ENCODE measurements at regions not wholly inside any gene's neighbourhood (a gene's known extent, or its start where the extent isn't known, plus 50 kb on each side); places are given as distances from the start of the nearest gene placed in this dataset.

DNA sequence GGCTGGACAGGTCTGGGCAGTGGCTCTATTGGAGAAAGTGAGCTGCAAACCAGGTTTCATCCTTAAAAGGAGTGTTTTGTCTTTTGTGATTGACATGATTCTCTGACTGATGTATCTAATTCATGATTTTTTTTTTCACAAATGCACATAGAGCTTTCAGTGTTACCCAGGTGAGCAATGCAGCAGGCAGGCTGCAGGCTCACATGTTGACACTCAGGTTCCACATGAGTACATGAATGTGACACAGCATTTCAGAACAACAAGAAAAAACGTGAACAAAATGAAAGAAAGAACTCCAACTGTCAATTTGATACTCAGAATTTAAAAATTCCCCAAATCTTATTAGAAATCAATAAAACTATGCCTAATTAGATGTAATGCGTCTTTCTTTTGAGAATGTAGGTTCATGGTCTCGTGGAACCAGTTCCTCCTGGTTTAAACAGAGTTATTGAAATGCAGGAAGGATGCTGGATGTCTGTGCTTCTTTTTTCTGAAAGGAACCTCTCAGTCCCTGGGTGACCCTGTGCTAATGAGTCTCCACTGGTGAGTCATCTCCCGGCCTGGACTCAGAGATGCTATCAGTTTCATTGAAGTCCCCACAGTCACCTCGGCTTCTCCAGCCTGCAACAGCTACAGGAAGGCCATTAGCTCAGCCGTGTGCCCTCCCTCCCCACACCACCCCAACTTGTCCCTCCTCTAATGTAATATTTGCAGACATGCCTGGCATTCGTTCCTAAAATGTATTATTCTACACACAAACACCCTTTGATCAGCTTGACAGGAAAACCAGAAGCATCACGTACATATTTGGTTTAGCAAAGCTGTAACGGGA, 430.4 kb downstream of the LPIN1 start:
- Histone ChIP-seq H3K9ac (ENCODE audit: control insufficient read depth, extremely low read depth, insufficient read depth, low read length) (no peak overlapping the region), H3K27ac (ENCODE audit: control insufficient read depth, insufficient read depth, low read length) (no peak overlapping the region), H3K9me1 (ENCODE audit: control insufficient read depth, extremely low read depth, insufficient read depth, low read length) (no peaks in the 10 kb centered on the region), H4K20me1 (ENCODE audit: control insufficient read depth, extremely low read depth, insufficient read depth, low read length) (no peaks in the 10 kb centered on the region), H3K4me1 (ENCODE audit: control insufficient read depth, extremely low read depth, insufficient read depth, low read length) (peaks cover 8% of the 10 kb centered on the region), H3K27me3 (ENCODE audit: control insufficient read depth, extremely low read depth, insufficient read depth, low read length) (no peaks in the 10 kb centered on the region), H3K36me3 (ENCODE audit: control insufficient read depth in 2 of 2, extremely low read depth in 1 of 2, insufficient read depth in 2 of 2, low read length in 2 of 2) (no peaks in the 10 kb centered on the region), H2AFZ (ENCODE audit: control insufficient read depth, low read length) (no peak overlapping the region), H3K4me2 (ENCODE audit: control insufficient read depth, extremely low read depth, insufficient read depth, low read depth, low read length) (no peak overlapping the region), H3K9me3 (ENCODE audit: control insufficient read depth, low read depth, low read length) (no peaks in the 10 kb centered on the region), H3K79me2 (ENCODE audit: control insufficient read depth, insufficient read depth, low read length) (no peaks in the 10 kb centered on the region), H3K4me3 (ENCODE audit: control insufficient read depth in 2 of 3, extremely low read depth in 1 of 3, insufficient read depth in 2 of 3, low read depth in 1 of 3, low read length in 3 of 3) (no peak overlapping the region)
- DNase-seq (ENCODE audit: low read depth, low spot score) (no peak), FAIRE-seq (peak; percentile 9)
- dilution Hi-C loops (cut with MboI; ENCODE audit: extremely low pct_ligation_motif_present, low sequenced_read_pairs), result no loop called here
- TF ChIP-seq CTCF (optimal IDR thresholded peaks at IDR 0.05 in 1 of 3, IDR thresholded peaks at IDR 0.05 in 1 of 3, conservative IDR thresholded peaks at IDR 0.05 in 1 of 3; ENCODE audit: extremely low read depth in 1 of 3, insufficient read depth in 2 of 3, low read length in 3 of 3), result no peak

GRCh38 chr2:12177455-12178288, 431.2 kb downstream of the LPIN1 start:
- TF ChIP-seq CTCF (optimal IDR thresholded peaks at IDR 0.05 in 1 of 3, IDR thresholded peaks at IDR 0.05 in 1 of 3, conservative IDR thresholded peaks at IDR 0.05 in 1 of 3; ENCODE audit: extremely low read depth in 1 of 3, insufficient read depth in 2 of 3, low read length in 3 of 3) (no peak), EZH2 (IDR thresholded peaks at IDR 0.05; ENCODE audit: low read length) (no peak)
- dilution Hi-C loops (cut with MboI; ENCODE audit: extremely low pct_ligation_motif_present, low sequenced_read_pairs), result no loop called here
- H2AFZ ChIP-seq (ENCODE audit: control insufficient read depth, low read length), result no peak overlapping the region
- DNase-seq (ENCODE audit: low read depth, low spot score), result no peak
- H3K9me1 ChIP-seq (ENCODE audit: control insufficient read depth, extremely low read depth, insufficient read depth, low read length), result no peaks in the 10 kb centered on the region
- H3K4me2 ChIP-seq (ENCODE audit: control insufficient read depth, extremely low read depth, insufficient read depth, low read depth, low read length), result no peak overlapping the region
- no peak overlapping the region for H3K4me3 ChIP-seq (ENCODE audit: control insufficient read depth in 2 of 3, extremely low read depth in 1 of 3, insufficient read depth in 2 of 3, low read depth in 1 of 3, low read length in 3 of 3)
- no peak overlapping the region for H3K27ac ChIP-seq (ENCODE audit: control insufficient read depth, insufficient read depth, low read length)
- no peaks in the 10 kb centered on the region for H4K20me1 ChIP-seq (ENCODE audit: control insufficient read depth, extremely low read depth, insufficient read depth, low read length)
- H3K9ac ChIP-seq (ENCODE audit: control insufficient read depth, extremely low read depth, insufficient read depth, low read length), result no peak overlapping the region
- H3K36me3 ChIP-seq (ENCODE audit: control insufficient read depth in 2 of 2, extremely low read depth in 1 of 2, insufficient read depth in 2 of 2, low read length in 2 of 2), result no peaks in the 10 kb centered on the region
- no peaks in the 10 kb centered on the region for H3K9me3 ChIP-seq (ENCODE audit: control insufficient read depth, low read depth, low read length)
- no peaks in the 10 kb centered on the region for H3K79me2 ChIP-seq (ENCODE audit: control insufficient read depth, insufficient read depth, low read length)
- peaks cover 8% of the 10 kb centered on the region for H3K4me1 ChIP-seq (ENCODE audit: control insufficient read depth, extremely low read depth, insufficient read depth, low read length)
- FAIRE-seq, result no peak
- H3K27me3 ChIP-seq (ENCODE audit: control insufficient read depth, extremely low read depth, insufficient read depth, low read length), result no peaks in the 10 kb centered on the region
